ENCODE measurements at regions not wholly inside any gene's neighbourhood (a gene's known extent, or its start where the extent isn't known, plus 50 kb on each side); places are given as distances from the start of the nearest gene placed in this dataset.
"Not testable (repeated sequence)": the region's sequence is repeated elsewhere in the genome, so short reads cannot be mapped to it uniquely, and the experiment has no call there.

DNA sequence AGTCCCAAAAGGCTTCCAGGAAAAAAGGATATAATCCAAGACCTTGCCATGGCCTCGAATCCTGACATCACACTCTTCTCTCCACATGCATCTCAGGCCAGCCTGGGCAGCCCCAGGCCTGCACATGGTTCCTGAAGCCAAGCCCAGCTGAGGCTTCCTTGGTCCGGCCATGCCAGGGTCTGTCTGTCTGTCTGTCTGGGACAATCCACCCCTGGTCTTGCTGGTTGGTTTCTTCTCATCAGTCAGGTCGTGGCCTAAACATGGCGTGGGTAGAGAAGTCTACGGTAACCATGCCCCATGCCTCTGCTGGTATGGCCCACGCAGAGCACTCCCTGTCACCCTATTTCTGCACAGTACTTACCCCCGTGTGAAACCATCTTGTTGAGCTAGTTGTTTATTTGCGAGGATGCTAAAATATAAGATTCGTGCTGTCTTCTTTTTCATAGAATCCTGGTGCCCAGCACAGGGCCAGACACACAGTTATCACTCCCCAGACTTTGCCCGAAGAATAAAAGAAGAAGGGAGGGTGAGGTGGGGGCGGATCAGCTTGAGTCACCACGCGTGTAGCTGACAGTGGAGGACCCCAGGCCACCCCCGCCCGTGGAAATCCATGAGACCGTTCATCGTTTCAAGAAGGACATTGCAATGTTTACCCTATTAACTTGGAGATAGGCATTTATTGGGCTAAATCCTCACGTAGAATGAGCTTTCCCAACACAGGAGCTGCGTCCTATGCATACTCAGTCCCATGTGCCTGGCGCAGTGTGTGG, 107.2 kb downstream of the RNASET2 start:
- DNase-seq (ENCODE audit: low spot score) = no peak
- Histone ChIP-seq H3K79me2 (ENCODE audit: insufficient read depth, low read depth, low read length) (no peaks in the 10 kb centered on the region), H3K4me1 (ENCODE audit: insufficient read depth, low read length, poor library complexity, severe bottlenecking) (peaks cover 7% of the 10 kb centered on the region), H3K9me2 (ENCODE audit: insufficient read depth, low read length) (no peaks in the 10 kb centered on the region), H3K4me3 (ENCODE audit: low read depth, low read length, poor library complexity, severe bottlenecking) (no peak overlapping the region), H3K27ac (ENCODE audit: low read depth, low read length, poor library complexity, severe bottlenecking) (no peak overlapping the region), H3K9me3 (ENCODE audit: low read length) (no peaks in the 10 kb centered on the region), H4K20me1 (ENCODE audit: insufficient read depth, low read length) (no peaks in the 10 kb centered on the region), H3K36me3 (ENCODE audit: insufficient read depth, low read length) (no peaks in the 10 kb centered on the region), H2AFZ (ENCODE audit: low read length) (no peak overlapping the region), H3K4me2 (ENCODE audit: low read length) (no peak overlapping the region)
- POLR2A ChIA-PET = no interaction called here
- BruUV-seq (replicated peaks) = no TSS peak
- CTCF ChIA-PET (ENCODE audit: unreplicated experiment) = no interaction called here
- intact Hi-C loops (cut with micrococcal nuclease; ENCODE audit: unreplicated experiment) = no loop called here
- TF ChIP-seq, protein P1, sequence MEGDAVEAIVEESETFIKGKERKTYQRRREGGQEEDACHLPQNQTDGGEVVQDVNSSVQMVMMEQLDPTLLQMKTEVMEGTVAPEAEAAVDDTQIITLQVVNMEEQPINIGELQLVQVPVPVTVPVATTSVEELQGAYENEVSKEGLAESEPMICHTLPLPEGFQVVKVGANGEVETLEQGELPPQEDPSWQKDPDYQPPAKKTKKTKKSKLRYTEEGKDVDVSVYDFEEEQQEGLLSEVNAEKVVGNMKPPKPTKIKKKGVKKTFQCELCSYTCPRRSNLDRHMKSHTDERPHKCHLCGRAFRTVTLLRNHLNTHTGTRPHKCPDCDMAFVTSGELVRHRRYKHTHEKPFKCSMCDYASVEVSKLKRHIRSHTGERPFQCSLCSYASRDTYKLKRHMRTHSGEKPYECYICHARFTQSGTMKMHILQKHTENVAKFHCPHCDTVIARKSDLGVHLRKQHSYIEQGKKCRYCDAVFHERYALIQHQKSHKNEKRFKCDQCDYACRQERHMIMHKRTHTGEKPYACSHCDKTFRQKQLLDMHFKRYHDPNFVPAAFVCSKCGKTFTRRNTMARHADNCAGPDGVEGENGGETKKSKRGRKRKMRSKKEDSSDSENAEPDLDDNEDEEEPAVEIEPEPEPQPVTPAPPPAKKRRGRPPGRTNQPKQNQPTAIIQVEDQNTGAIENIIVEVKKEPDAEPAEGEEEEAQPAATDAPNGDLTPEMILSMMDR (conservative IDR thresholded peaks at IDR 0.05; ENCODE audit: low read length) = no peak
- no peak for TF ChIP-seq EZH2phosphoT487 (IDR thresholded peaks at IDR 0.05; ENCODE audit: borderline replicate concordance, low read depth, low read length)

DNA sequence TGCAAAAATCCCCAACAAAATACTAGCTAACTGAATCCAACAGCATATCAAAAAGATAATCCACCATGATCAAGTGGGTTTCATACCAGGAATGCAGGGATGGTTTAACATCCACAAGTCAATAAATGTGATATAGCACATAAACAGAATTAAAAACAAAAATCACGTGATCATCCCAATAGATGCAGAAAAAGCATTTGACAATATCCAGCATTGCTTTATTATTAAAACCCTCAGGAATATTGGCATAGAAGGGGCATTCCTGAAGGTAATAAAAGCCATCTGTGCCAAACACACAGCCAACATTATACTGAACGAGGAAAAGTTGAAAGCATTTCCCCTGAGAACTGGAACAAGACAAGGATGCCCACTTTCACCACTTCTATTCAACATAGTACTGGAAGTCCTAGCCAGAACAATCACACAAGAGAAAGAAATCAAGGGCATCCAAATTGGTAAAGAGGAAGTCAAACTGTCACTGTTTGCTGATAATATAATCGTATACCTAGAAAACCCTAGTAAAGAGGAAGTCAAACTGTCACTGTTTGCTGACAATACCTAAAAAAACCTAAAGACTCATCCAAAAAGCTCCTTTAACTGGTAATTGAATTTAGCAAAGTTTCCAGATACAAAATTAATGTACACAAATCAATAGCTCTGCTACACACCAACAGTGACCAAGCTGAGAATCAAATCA, 109.8 kb downstream of the RNASET2 start:
- H4K20me1 ChIP-seq (ENCODE audit: insufficient read depth, low read length); H3K9me3 ChIP-seq (ENCODE audit: low read length); H3K9me2 ChIP-seq (ENCODE audit: insufficient read depth, low read length); H3K36me3 ChIP-seq (ENCODE audit: insufficient read depth, low read length); POLR2A ChIA-PET; H3K4me3 ChIP-seq (ENCODE audit: low read depth, low read length, poor library complexity, severe bottlenecking); H3K79me2 ChIP-seq (ENCODE audit: insufficient read depth, low read depth, low read length); H3K27ac ChIP-seq (ENCODE audit: low read depth, low read length, poor library complexity, severe bottlenecking); H2AFZ ChIP-seq (ENCODE audit: low read length); H3K4me2 ChIP-seq (ENCODE audit: low read length); H3K4me1 ChIP-seq (ENCODE audit: insufficient read depth, low read length, poor library complexity, severe bottlenecking); BruUV-seq (replicated peaks); intact Hi-C loops (cut with micrococcal nuclease; ENCODE audit: unreplicated experiment); DNase-seq (ENCODE audit: low spot score); CTCF ChIA-PET (ENCODE audit: unreplicated experiment): not testable (repeated sequence)

DNA sequence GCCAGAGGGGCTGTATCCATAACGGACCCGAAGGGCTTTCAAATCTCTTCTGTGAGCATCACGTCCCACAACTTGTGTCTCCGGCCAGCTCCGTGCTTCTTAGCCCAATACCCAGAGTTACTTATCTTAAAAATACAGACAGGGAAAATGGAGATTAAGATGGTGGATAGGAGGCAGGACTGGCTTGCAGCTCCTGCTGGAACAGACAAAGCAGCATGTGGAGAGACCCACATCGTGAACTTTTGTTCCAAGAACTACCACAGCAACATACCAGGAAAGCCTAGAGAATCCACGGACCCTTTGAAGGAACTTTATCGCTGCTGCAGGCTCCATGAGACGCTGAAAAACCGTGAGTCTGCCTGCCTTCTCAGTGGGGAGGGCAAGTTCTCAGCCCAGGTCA, 113.7 kb downstream of the RNASET2 start:
- Histone ChIP-seq H3K4me2 (ENCODE audit: low read length) (no peak overlapping the region), H3K4me1 (ENCODE audit: insufficient read depth, low read length, poor library complexity, severe bottlenecking) (no peaks in the 10 kb centered on the region), H3K36me3 (ENCODE audit: insufficient read depth, low read length) (no peaks in the 10 kb centered on the region), H2AFZ (ENCODE audit: low read length) (no peak overlapping the region), H3K9me3 (ENCODE audit: low read length) (no peaks in the 10 kb centered on the region), H3K4me3 (ENCODE audit: low read depth, low read length, poor library complexity, severe bottlenecking) (no peak overlapping the region), H3K27ac (ENCODE audit: low read depth, low read length, poor library complexity, severe bottlenecking) (no peak overlapping the region), H3K9me2 (ENCODE audit: insufficient read depth, low read length) (no peaks in the 10 kb centered on the region), H4K20me1 (ENCODE audit: insufficient read depth, low read length) (no peaks in the 10 kb centered on the region), H3K79me2 (ENCODE audit: insufficient read depth, low read depth, low read length) (no peaks in the 10 kb centered on the region)
- intact Hi-C loops (cut with micrococcal nuclease; ENCODE audit: unreplicated experiment) = no loop called here
- TF ChIP-seq, protein P1 (conservative IDR thresholded peaks at IDR 0.05; ENCODE audit: low read length) = no peak
- no peak for TF ChIP-seq EZH2phosphoT487 (IDR thresholded peaks at IDR 0.05; ENCODE audit: borderline replicate concordance, low read depth, low read length)
- POLR2A ChIA-PET = interaction anchor here (0.6 kb wide), 2 partner anchors 13 to 200 kb away, joined by 3 read pairs; no protein-coding TSS in a partner anchor
- CTCF ChIA-PET (ENCODE audit: unreplicated experiment) = no interaction called here
- no TSS peak for BruUV-seq (replicated peaks)
- DNase-seq (ENCODE audit: low spot score) = no peak
